ENCODE measurements at regions not wholly inside any gene's neighbourhood (a gene's known extent, or its start where the extent isn't known, plus 50 kb on each side); places are given as distances from the start of the nearest gene placed in this dataset.

DNA sequence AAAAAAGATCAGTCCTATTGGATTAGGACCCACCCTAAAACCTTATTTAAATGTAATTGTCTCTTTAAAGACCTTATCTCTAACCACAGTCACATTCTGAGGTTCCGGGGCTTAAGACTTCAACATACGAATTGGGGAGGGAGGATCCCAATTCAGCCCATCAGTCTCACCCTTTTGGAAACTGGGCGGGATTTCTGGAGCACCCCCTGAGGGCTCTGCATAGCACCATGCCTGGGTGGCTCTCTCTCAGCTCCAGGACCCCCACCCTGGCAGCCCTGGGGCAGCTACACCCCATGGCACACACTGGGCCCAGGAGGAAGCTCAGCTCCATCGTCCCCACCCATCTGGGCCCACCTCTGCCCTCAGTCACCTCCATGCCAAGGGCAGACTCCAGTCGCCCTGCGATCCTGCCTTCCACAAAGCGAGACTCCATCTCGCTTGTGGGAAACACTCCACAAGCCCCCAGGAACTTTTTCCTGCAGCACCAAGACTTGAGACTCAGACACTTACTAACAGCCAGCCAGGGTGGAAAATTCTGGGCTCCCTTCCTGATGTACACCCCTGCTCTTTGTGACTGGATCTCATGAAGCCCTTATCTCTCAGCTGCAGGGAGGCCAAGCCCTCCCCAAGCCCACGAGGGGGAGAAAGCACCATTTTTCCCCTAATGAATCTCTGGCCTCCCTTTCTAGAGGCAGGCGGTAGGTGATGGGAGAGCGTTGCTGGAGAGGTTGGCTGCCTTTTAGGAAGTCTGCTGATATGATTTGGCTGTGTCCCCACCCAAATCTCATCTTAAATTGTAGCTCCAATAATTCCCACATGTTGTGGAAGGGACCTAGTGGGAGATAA lies 90.8 kb upstream of the KDM7A start:
- no peak for TF ChIP-seq POLR2AphosphoS5 (IDR thresholded peaks at IDR 0.05)
- TF ChIP-seq, protein P1, sequence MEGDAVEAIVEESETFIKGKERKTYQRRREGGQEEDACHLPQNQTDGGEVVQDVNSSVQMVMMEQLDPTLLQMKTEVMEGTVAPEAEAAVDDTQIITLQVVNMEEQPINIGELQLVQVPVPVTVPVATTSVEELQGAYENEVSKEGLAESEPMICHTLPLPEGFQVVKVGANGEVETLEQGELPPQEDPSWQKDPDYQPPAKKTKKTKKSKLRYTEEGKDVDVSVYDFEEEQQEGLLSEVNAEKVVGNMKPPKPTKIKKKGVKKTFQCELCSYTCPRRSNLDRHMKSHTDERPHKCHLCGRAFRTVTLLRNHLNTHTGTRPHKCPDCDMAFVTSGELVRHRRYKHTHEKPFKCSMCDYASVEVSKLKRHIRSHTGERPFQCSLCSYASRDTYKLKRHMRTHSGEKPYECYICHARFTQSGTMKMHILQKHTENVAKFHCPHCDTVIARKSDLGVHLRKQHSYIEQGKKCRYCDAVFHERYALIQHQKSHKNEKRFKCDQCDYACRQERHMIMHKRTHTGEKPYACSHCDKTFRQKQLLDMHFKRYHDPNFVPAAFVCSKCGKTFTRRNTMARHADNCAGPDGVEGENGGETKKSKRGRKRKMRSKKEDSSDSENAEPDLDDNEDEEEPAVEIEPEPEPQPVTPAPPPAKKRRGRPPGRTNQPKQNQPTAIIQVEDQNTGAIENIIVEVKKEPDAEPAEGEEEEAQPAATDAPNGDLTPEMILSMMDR (IDR thresholded peaks at IDR 0.05), result no peak
- no peak for TF ChIP-seq POLR2A (IDR thresholded peaks at IDR 0.05)
- TF ChIP-seq EP300 (IDR thresholded peaks at IDR 0.05), result no peak
